Esophagus (tissue), 2 donors: ENCODE measurements at regions not wholly inside any gene's neighbourhood (a gene's known extent, or its start where the extent isn't known, plus 50 kb on each side); places are given as distances from the start of the nearest gene placed in this dataset.
"Not testable (repeated sequence)": the region's sequence is repeated elsewhere in the genome, so short reads cannot be mapped to it uniquely, and the experiment has no call there.

Experiments used
- H3K27ac ChIP-seq, 2 donors: one replicate each; pipeline ENCODE4 v1.5.1; 2013; ENCODE audit warnings: low read depth in 2 of 2, mild to moderate bottlenecking in 2 of 2, inconsistent platforms in 1 of 2, low read length in 1 of 2, moderate library complexity in 1 of 2
- H3K27me3 ChIP-seq, 2 donors: one replicate each; pipeline ENCODE4 v1.6.1; 2013; ENCODE audit warnings: low read length in 2 of 2, control low read depth in 1 of 2, mild to moderate bottlenecking in 1 of 2; ENCODE audit not compliant: insufficient read depth in 2 of 2, control insufficient read depth in 1 of 2
- H3K36me3 ChIP-seq, 2 donors: one replicate each; pipeline ENCODE4 v1.6.1; 2013; ENCODE audit warnings: low read length in 1 of 2; ENCODE audit not compliant: control insufficient read depth in 2 of 2, insufficient read depth in 2 of 2
- H3K4me1 ChIP-seq, 2 donors: one replicate each; pipeline ENCODE4 v1.6.1; 2013; ENCODE audit warnings: low read length in 1 of 2; ENCODE audit not compliant: control insufficient read depth in 2 of 2, insufficient read depth in 2 of 2
- H3K4me3 ChIP-seq, 2 donors: one replicate each; pipeline ENCODE4 v1.5.1; 2013; ENCODE audit warnings: low read length in 2 of 2, mild to moderate bottlenecking in 2 of 2, low read depth in 1 of 2, moderate library complexity in 1 of 2
- H3K9me3 ChIP-seq, 2 donors: one replicate each; pipeline ENCODE4 v1.6.1; 2013; ENCODE audit warnings: mild to moderate bottlenecking in 2 of 2, low read depth in 1 of 2, low read length in 1 of 2, moderate library complexity in 1 of 2; ENCODE audit not compliant: control insufficient read depth in 2 of 2, insufficient read depth in 1 of 2
- WGBS, 2 donors: extraction: QIAGEN DNeasy Blood & Tissue Kit; methylation state at CpG; one replicate each; pipeline ENCODE4 v1.1.7; 2013; 5-methylcytosine and 5-hydroxymethylcytosine counted together
- donor health status: healthy with polysubstance abuse.
- donor health status: Bipolar disorder and iron deficiency.

DNA sequence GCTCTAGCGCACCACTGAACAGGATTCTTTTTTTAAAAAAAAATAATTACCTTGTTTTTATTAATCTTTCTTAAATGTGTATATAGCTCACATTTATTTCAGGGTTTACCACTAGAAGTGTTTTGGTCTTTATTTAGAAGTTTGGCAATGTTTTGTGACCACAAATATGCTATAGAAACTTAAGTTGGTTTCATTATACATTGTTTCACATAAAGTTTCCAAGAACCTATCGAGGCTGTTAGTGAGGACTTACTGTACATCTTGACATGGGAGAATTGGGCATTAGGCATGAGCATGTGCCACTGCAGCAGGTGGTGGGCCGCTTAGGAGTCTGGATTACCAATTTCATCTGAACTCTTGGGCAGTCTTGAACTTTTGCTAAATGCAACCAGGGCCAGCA is 77.9 kb upstream of the TMEM164 start:
- H3K4me3 ChIP-seq, H3K27me3 ChIP-seq, H3K27ac ChIP-seq, H3K9me3 ChIP-seq, H3K4me1 ChIP-seq, H3K36me3 ChIP-seq: not testable (repeated sequence)
- WGBS, 2 donors = 79 to 80% methylated on average over 3 of the region's 3 CpGs

DNA sequence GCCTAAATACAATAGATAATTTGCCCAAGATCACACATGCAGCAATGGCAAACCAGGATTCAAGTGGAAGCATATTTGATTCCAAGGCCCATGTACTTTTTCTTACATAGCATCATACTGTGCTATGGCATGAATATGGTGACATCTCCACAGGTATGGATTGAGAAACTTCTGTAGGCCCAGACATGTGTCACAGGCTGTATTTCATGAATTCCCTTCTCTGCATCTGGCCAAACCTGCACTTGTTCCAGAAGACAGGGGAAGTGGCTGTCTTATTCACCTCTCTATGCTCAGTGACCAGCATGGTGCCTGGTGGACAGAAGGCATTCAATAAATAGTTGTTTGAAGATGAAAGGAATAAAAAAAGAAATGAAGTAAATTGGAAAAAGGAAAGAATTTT is 77.3 kb upstream of the TMEM164 start:
- H3K27ac ChIP-seq = no peak overlapping the region
- H3K27me3 ChIP-seq = no peaks in the 10 kb centered on the region
- peaks cover 0 to 4% of the 10 kb centered on the region in 2 donors for H3K9me3 ChIP-seq

DNA sequence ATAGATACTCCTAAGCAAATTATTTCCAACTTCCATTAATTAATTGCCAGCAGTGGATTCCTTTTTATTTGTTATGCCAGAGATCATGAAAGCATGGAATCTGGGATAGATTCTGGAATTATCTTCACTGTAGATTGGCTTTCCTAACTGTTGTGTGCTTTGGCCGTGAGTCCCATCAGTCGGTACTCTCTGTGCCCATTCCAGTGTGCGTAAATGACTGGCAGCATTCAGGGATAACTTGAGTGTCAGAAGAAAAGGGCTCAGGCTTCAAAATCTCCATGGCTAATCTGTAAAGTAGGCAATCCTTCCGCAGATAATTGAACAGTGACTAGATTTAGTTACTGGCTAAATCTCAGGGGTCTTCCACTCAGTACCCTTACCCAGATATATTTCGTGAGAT is 76.8 kb upstream of the TMEM164 start:
- Histone ChIP-seq H3K27ac (no peak overlapping the region), H3K27me3 (no peaks in the 10 kb centered on the region), H3K4me1 (no peaks in the 10 kb centered on the region), H3K36me3 (no peaks in the 10 kb centered on the region), H3K4me3 (no peak overlapping the region), H3K9me3 (peaks cover 0 to 4% of the 10 kb centered on the region in 2 donors)
- 90 to 93% methylated on average over 5 of the region's 5 CpGs for WGBS, 2 donors

More for the DNA sequence above, 77.3 kb upstream of the TMEM164 start:
- Histone ChIP-seq H3K4me1 (no peaks in the 10 kb centered on the region), H3K36me3 (no peaks in the 10 kb centered on the region), H3K4me3 (no peak overlapping the region)

DNA sequence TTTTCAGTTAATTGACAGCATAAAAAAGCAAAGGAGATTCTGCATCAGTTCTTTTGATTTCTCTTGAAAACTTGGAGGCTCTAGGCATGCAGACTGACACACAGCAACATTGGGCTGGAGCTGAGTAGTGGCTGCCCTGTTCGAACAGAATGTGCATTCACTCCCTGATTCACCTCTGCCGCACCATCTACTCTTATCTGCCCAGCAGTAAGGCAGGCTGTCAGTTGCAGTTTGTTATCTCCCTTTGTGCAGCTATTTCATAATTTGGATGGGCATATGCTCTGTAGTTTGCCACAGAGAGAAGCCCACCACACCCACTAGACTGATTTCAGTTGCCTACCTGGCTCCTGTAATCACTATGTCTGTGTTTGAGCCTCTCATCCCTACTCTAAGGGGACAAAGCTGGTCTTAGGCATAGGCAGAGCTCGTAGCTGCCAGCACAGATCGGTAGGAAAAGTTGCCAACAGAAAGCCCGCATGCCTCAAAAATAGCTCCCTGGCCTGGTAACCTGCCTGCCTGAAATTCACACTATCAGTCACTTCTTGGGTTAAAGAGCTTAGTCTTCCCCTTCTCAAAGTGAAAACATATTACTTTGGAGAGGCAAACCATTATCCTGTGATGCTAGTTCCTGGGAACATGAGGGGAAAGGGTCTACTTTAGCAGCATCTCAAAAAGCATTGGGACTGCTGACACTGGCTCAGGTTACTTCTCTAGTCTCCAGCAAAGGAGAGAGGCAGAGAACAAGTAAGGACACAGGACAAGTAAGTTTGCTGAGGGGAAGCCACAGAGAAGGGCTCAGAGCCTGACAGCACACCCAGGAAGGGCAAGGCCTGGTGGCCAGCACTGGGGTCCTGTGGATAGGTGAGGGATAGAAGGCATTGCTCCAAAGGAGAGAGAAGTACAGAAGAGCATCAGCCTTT is 75.9 kb upstream of the TMEM164 start:
- Histone ChIP-seq H3K27me3 (no peaks in the 10 kb centered on the region), H3K9me3 (peaks cover 0 to 4% of the 10 kb centered on the region in 2 donors), H3K36me3 (no peaks in the 10 kb centered on the region), H3K27ac (no peak overlapping the region), H3K4me1 (no peaks in the 10 kb centered on the region), H3K4me3 (no peak overlapping the region)
- 82 to 89% methylated on average over 5 of the region's 5 CpGs for WGBS, 2 donors

DNA sequence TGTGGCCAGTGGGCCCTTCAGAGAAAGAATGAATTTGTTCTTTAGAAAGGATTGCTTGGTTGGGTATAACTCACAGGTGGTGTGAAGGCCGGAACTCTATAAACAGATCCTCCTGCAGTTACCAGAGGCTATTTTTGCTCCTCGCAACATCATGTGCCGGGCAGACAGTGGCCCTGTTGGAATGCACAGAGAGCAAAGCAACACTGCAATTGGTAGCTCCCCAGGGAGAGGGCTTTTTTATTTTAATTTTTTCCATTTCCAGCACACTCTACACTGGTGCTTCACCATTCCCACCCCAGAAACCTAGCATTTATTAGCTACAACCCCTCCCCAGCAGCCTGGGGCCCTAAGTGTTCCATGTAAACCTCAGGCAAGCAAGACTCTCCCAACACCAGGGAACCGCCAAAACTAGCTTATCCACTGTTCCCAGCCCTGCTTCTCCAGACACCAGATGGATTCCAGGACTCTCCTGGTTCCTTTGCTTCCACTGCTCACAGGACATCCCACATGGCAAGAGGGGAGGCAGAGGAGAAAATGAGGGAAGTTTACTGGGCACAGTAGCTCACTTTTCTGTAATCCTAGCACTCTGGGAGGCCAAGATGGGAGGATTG is 75.1 kb upstream of the TMEM164 start:
- Histone ChIP-seq H3K36me3 (no peaks in the 10 kb centered on the region), H3K4me3 (no peak overlapping the region), H3K27ac (no peak overlapping the region), H3K9me3 (peaks cover 0 to 4% of the 10 kb centered on the region in 2 donors), H3K27me3 (no peaks in the 10 kb centered on the region), H3K4me1 (no peaks in the 10 kb centered on the region)
- WGBS, 2 donors = 79 to 88% methylated on average over 4 of the region's 4 CpGs

DNA sequence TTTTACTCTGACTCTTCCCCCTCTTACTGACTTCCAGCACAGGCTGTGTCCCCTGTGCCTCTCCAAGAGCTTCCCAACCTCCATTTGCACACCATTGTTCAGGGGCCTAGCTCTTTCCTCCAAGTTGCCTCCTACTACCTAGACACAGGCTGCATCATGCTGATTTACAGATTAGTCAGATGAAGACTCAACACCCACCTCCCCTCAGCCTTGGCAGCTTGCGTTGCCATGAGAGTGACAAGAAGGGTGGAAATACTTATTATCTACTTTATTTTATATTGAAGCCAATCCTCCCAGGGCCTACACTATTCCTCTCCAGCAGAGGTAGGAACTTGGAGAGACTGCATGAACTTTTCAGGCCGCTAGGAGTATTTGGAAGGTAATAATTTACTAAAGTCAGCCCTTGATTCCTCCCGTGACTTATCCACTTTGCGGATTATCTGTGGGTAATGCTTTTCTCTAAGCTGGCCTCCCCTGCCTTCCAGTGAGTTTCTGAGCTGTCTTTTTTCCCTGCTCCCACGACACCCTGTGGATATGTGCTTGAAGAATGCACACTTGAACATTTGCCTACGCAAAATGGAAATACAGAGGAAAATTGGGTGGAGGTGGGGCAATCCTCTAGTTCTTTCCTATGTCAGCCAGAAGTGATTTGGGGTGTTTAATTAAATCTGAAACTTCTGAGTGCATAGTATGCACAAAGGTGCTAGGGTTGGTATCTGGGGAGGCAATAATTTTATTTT is 74.1 kb upstream of the TMEM164 start:
- Histone ChIP-seq H3K4me1 (no peaks in the 10 kb centered on the region), H3K4me3 (no peak overlapping the region), H3K27me3 (no peaks in the 10 kb centered on the region), H3K27ac (no peak overlapping the region), H3K36me3 (no peaks in the 10 kb centered on the region), H3K9me3 (peaks cover 0 to 4% of the 10 kb centered on the region in 2 donors)
- WGBS, 2 donors = 77 to 90% methylated on average over 6 of the region's 6 CpGs

DNA sequence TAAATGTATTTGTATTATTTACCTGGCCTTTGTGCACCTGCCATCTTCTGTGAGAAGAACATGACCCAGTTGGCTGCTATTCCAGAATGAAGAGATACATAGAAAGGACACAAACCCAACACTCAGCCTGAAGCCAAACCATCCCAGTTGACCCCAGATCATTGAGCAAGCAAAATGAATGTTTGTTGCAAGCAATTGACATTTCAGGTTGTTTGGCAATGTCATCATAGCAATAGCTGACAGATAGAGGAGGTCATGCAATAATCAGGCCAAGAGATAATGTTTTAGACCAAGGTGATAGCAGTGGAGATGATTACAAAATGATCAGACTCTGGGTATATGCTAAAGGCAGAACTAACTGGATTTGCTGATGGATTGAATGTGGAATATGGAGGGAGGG is 71.2 kb upstream of the TMEM164 start:
- Histone ChIP-seq H3K9me3 (peaks cover 0 to 4% of the 10 kb centered on the region in 2 donors), H3K4me3 (no peak overlapping the region), H3K36me3 (no peaks in the 10 kb centered on the region), H3K27ac (no peak overlapping the region), H3K27me3 (peaks cover 0 to 4% of the 10 kb centered on the region in 2 donors), H3K4me1 (no peaks in the 10 kb centered on the region)

DNA sequence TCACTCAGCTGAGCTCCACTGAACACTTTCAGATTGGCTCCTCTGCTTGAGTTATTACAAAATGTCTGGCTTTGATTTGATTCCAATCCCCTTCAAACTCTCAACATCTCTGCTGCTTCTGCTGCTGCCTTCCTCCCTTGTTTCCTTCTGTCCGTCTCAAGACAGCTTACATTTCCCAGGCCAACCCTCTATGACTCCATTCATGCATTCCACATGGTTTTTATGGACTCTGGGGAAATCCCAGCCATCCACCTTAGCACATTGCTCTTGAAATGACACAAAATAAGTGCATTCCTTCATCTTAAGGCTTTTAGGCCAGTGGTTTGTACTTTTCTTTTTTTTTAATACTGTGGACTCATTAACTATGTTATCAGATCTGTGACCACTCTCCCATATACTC is 68.5 kb upstream of the TMEM164 start:
- H3K27ac ChIP-seq = no peak overlapping the region
- H3K9me3 ChIP-seq = peaks cover 0 to 4% of the 10 kb centered on the region in 2 donors
- H3K4me3 ChIP-seq = no peak overlapping the region
- 37 to 64% methylated on average over 1 of the region's 1 CpG for WGBS, 2 donors
- no peaks in the 10 kb centered on the region for H3K4me1 ChIP-seq
- H3K36me3 ChIP-seq = no peaks in the 10 kb centered on the region
- H3K27me3 ChIP-seq = peaks cover 0 to 4% of the 10 kb centered on the region in 2 donors

DNA sequence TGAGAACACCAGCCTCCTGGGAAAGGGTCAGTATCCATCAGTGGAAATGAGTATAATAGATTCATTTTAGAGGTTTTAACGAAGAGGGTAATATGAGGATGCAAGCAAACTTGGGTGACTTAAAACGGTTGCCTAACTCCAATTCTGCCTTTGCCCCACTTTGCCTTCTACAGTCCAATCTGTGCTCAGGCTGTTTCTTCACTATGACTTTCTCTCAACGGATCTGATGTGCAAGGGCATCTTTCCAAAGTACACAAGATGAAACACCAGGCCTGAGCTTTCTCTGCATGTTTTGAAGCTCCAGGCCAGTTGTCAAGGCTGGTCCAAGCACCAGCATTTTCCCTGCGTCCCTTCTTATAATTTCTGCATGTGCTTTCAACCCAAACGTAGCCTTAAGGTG is 68.0 kb upstream of the TMEM164 start:
- no peaks in the 10 kb centered on the region for H3K4me1 ChIP-seq
- peaks cover 0 to 4% of the 10 kb centered on the region in 2 donors for H3K27me3 ChIP-seq
- no peaks in the 10 kb centered on the region for H3K36me3 ChIP-seq
- no peak overlapping the region for H3K4me3 ChIP-seq
- H3K27ac ChIP-seq = no peak overlapping the region
- 60 to 69% methylated on average over 5 of the region's 5 CpGs for WGBS, 2 donors
- no peaks in the 10 kb centered on the region for H3K9me3 ChIP-seq
